KMS-11 (cell line): ENCODE measurements at regions not wholly inside any gene's neighbourhood (a gene's known extent, or its start where the extent isn't known, plus 50 kb on each side); places are given as distances from the start of the nearest gene placed in this dataset.

Experiments
- H2AFZ ChIP-seq: fragments of 200-600 bp; sonication (generic); 2 replicates; pipeline ENCODE4 v1.6.1; 2016; ENCODE audit warnings: antibody characterized with exemption, mixed run types, low read depth
- H3K27ac ChIP-seq: fragments of 200-600 bp; sonication (generic); 2 replicates; pipeline ENCODE4 v1.6.1; 2016; ENCODE audit warnings: mild to moderate bottlenecking, mixed run types
- H3K27me3 ChIP-seq: fragments of 200-600 bp; sonication (generic); 2 replicates; pipeline ENCODE4 v1.6.1; 2017; ENCODE audit warnings: mild to moderate bottlenecking, low read depth, mixed run types, moderate library complexity; ENCODE audit not compliant: insufficient read depth
- H3K36me3 ChIP-seq: fragments of 200-600 bp; sonication (generic); 2 replicates; pipeline ENCODE4 v1.6.1; 2017; ENCODE audit warnings: mild to moderate bottlenecking, mixed run types; ENCODE audit not compliant: insufficient read depth
- H3K4me1 ChIP-seq: fragments of 200-600 bp; sonication (generic); 2 replicates; pipeline ENCODE4 v1.6.1; 2016; ENCODE audit warnings: mild to moderate bottlenecking, low read depth, mixed run types; ENCODE audit not compliant: poor library complexity, severe bottlenecking
- H3K4me2 ChIP-seq: fragments of 200-600 bp; sonication (generic); 2 replicates; pipeline ENCODE4 v1.7.0; 2016; ENCODE audit warnings: mild to moderate bottlenecking, mixed run types
- H3K4me3 ChIP-seq: fragments of 200-600 bp; sonication (generic); IDR thresholded peaks from 2 replicates; pipeline ENCODE4 v1.6.1; 2017; ENCODE audit warnings: low read depth, low read length, mixed read lengths; ENCODE audit not compliant: insufficient read depth
- H3K79me2 ChIP-seq: fragments of 200-600 bp; sonication (generic); 2 replicates; pipeline ENCODE4 v1.6.1; 2016; ENCODE audit warnings: low read depth, mixed run types; ENCODE audit not compliant: insufficient read depth
- H3K9ac ChIP-seq: fragments of 200-600 bp; sonication (generic); 2 replicates; pipeline ENCODE4 v1.6.1; 2016; ENCODE audit warnings: mild to moderate bottlenecking, mixed run types
- H4K20me1 ChIP-seq: fragments of 200-600 bp; sonication (generic); 2 replicates; pipeline ENCODE4 v1.6.1; 2016; ENCODE audit warnings: mild to moderate bottlenecking, mixed run types; ENCODE audit not compliant: insufficient read depth
- CTCF ChIP-seq: fragments of 200-600 bp; sonication (generic); conservative IDR thresholded peaks from 2 replicates; pipeline ENCODE4 v1.6.1; 2017; ENCODE audit warnings: low read depth, mild to moderate bottlenecking, antibody characterized with exemption, low read length, moderate library complexity, mixed read lengths

GRCh38 chr2:125371867-125372266 lies 1284.1 kb upstream of the GYPC start:
- no peak for TF ChIP-seq CTCF
- Histone ChIP-seq H3K27me3 (no peaks in the 10 kb centered on the region), H3K4me2 (no peak overlapping the region), H3K4me1 (no peaks in the 10 kb centered on the region), H3K27ac (no peak overlapping the region), H3K4me3 (no peak overlapping the region), H4K20me1 (no peaks in the 10 kb centered on the region), H2AFZ (no peak overlapping the region), H3K9ac (no peak overlapping the region), H3K36me3 (no peaks in the 10 kb centered on the region), H3K79me2 (no peaks in the 10 kb centered on the region)

- Histone ChIP-seq H3K4me2 (no peak overlapping the region), H3K4me3 (no peak overlapping the region), H3K27me3 (no peaks in the 10 kb centered on the region), H3K9ac (no peak overlapping the region), H3K27ac (no peak overlapping the region), H3K79me2 (no peaks in the 10 kb centered on the region), H2AFZ (no peak overlapping the region), H3K36me3 (no peaks in the 10 kb centered on the region), H3K4me1 (no peaks in the 10 kb centered on the region), H4K20me1 (no peaks in the 10 kb centered on the region)
- TF ChIP-seq CTCF, result no peak
Observed at GRCh38 chr2:125373293-125373692, 1282.7 kb upstream of the GYPC start.

GRCh38 chr2:125386074-125386473 lies 1269.9 kb upstream of the GYPC start:
- no peak for TF ChIP-seq CTCF
- Histone ChIP-seq H3K36me3 (no peaks in the 10 kb centered on the region), H3K4me1 (no peaks in the 10 kb centered on the region), H3K27ac (no peak overlapping the region), H3K9ac (no peak overlapping the region), H3K4me2 (no peak overlapping the region), H3K4me3 (no peak overlapping the region), H2AFZ (no peak overlapping the region), H4K20me1 (no peaks in the 10 kb centered on the region), H3K27me3 (no peaks in the 10 kb centered on the region), H3K79me2 (no peaks in the 10 kb centered on the region)

- TF ChIP-seq CTCF, result no peak
- peak overlapping the region; percentile 34; the same call in 1 of the 2 replicates for H2AFZ ChIP-seq
- H3K4me2 ChIP-seq, result peak overlapping the region; percentile 73
- H3K36me3 ChIP-seq, result no peaks in the 10 kb centered on the region
- peaks cover 43% of the 10 kb centered on the region for H3K4me1 ChIP-seq
- H3K27me3 ChIP-seq, result no peaks in the 10 kb centered on the region
- no peak overlapping the region for H3K4me3 ChIP-seq
- peak overlapping the region; percentile 73 for H3K27ac ChIP-seq
- H3K79me2 ChIP-seq, result no peaks in the 10 kb centered on the region
- H3K9ac ChIP-seq, result no peak overlapping the region; the same call in 1 of the 2 replicates
- no peaks in the 10 kb centered on the region for H4K20me1 ChIP-seq
Observed at GRCh38 chr2:125397535-125398251, 1258.3 kb upstream of the GYPC start.
